ENCODE measurements at regions not wholly inside any gene's neighbourhood (a gene's known extent, or its start where the extent isn't known, plus 50 kb on each side); places are given as distances from the start of the nearest gene placed in this dataset.

DNA sequence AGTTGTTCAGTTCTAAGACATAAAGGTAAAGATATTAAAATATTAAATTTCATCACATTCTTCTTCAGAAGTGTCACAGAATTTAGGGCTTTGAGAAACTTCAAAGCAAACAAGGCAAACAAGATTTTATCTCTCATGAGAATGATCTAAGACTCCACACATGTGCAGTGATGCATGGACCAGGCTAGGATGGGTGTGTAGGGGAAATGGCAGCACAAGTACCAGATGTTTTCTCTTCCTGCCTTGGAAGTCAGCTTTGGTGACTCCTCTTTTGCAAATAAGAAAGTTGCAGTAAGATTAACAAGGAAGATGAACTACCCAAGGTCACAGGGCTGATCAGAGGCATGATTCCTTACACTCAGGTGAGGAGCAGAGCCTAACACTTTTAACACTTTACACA, 163.8 kb upstream of the LMNTD1 start:
- DNase-seq = no peak

DNA sequence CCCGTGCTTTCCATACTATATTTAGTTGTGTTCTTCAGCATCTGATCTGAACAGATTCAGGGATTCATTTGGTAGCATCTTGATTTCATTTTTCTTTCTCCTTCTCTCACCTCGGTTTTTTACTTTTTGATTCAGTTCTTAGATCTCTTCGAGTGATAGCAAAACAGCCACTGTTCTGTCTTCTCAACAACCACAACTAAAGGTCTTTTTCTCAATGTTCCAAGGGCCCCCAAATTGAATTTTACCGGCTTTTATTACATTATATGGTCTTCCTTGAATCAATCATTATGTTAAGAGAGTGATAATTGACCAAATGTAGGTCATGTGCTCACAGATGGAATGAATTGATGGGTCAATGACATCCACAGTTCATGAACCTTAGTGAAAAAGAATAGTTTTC, 164.5 kb upstream of the LMNTD1 start:
- no peak for DNase-seq

DNA sequence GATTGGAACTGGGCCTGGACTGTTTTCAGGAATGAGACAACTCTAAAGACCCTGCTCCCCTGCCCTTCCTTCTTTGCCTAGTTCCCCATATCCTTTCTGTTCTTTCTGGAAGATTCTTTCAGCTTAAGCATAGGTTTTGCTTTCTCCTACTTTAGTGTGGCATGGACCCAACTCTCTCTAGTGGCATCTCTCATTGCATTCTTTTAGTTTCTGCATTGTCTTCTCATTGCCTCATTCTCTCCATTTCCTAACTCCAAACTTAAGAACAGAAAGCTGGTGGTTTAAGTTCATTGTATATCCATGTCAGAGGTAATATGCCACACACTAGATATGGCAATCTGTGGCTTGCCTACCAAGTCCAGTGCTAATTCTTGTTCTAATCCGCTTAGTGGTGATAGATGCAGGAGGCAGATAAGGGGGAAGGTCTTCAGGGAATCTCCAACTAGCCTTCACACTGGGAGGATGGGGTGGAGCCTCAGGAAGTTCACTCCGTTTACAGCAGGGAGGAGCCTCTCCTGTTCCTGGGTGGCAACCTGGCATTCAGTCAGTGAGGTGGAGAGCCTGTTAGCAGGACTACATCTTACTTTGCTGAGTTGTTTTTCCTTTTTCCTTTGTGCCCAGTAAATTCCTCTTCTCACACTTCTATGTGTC, 165.1 kb upstream of the LMNTD1 start:
- DNase-seq = no peak

DNA sequence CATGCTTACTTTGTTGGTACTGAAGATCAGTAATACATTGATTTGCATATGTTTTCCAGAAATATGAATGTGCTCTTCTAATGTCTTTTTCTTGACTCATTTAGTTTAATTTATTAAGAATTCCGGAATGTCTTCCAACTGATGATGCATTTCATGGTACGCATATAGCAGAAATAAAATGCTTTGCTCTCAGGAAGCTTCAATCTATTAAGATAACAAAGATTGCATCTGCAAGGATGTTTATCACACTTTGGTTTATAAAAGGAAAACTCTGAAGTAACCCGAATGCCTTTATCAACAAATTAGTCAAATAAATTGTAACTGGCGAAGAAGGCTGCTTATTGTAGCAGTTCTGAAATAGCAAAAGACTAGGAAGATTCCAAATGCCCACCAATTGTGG, 166.4 kb upstream of the LMNTD1 start:
- DNase-seq = peak; percentile 34

DNA sequence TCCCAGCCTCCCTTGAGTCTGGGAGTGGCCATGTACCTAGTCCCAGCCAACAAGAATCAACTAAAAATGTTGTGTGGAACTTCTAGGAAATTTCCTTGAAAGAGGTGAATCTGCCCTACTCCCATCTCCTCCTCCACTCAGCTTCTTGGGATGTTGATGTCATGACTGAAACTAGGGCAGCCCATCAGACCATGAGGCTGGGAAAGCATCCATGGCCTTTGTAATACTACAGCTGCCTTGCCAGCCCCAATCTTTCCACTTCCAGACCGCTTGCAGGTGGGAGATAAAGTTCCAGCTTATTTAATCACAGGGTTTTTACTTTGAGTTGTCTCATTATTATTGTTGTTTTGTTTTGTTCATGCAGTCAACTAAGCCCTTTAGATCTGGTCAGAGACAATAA, 170.3 kb upstream of the LMNTD1 start:
- DNase-seq = no peak

DNA sequence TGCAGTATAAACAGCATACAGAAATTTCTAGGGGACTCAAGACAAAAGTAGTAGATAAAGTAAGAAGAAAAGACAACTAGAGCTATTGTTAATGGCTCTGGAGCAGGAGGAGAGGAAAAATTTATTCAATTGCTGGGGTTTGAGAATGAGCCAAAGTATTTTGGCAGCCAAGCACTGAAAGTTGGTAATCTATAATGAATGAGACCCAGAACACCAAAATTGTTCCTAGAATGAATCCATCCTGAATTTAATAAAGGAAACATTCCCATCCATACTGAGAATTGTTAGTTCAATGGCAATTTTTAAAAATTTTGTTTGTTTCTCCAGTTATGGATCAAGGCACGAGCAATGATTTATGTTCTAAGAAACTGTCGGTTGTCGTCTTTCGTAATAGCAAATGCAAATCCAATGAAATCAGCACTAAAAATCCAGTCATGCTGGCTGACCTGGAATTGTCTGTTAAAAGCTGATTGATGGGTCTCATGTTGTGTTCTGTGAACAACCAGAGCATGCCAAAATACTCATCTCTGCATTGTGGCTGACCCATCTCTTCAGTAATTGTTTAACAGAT, 170.9 kb upstream of the LMNTD1 start:
- peak; percentile 81 for DNase-seq

DNA sequence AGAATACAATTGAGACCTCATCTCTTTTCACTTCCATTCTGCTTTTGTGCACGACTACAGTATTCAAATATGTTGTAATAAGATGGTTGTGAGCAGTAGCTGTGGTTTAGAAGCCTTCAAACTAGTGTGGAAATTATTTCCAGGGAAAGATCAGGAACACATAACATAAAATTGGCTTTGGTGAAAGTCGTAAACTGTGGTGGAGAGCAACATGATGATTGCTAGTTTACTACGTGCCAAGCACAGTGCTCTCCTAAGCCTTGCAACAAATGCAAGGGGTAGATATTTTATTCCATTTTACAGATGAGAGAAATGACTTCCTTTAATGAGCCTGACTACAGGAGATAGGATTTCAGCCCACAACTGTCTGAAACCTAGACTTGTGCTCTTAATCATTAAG, 172.4 kb upstream of the LMNTD1 start:
- DNase-seq = peak; percentile 21

DNA sequence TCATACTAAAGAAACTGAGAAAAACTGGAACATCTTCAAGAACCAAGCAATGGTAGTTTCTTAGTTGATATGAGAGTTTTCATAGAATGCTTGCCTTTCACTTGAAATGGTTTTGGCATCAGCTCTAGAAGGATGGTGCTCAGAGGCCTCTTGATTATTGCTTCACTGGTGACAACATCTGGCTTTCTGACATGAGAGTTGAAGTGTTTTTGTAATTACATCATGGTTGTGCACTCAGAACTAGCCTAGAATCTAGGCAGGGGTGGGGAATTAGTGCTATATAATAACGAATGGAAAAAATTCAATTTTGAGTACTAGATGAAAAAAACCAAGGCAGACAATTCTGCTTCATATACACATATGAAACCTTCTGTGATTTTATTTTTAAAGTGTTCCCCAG, 172.8 kb upstream of the LMNTD1 start:
- DNase-seq = peak; percentile 73

DNA sequence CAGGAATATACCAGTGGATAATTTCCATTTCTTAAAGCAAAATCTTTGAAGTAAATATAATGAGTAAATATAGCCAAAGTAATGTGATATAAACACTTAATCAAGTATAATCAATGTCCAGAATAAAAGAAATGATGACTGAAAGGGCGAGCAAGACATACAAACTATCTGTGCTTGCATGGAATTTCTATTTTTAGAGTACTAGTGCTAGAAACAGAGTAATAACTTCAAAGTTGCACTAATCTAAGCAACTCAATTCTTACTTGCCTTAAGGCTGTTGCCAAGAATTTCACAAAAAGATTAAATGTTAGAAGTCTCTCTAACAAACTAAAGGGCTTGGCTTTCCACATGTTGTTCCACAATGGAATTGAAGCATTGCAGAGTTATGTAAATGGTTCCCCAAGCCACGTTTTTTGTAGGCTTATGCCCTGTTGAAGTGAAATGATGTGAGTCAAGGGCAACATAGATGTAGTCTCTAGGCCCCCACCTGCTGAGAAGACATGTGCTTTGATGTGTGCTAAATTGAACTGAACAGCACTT, 175.0 kb upstream of the LMNTD1 start:
- no peak for DNase-seq

DNA sequence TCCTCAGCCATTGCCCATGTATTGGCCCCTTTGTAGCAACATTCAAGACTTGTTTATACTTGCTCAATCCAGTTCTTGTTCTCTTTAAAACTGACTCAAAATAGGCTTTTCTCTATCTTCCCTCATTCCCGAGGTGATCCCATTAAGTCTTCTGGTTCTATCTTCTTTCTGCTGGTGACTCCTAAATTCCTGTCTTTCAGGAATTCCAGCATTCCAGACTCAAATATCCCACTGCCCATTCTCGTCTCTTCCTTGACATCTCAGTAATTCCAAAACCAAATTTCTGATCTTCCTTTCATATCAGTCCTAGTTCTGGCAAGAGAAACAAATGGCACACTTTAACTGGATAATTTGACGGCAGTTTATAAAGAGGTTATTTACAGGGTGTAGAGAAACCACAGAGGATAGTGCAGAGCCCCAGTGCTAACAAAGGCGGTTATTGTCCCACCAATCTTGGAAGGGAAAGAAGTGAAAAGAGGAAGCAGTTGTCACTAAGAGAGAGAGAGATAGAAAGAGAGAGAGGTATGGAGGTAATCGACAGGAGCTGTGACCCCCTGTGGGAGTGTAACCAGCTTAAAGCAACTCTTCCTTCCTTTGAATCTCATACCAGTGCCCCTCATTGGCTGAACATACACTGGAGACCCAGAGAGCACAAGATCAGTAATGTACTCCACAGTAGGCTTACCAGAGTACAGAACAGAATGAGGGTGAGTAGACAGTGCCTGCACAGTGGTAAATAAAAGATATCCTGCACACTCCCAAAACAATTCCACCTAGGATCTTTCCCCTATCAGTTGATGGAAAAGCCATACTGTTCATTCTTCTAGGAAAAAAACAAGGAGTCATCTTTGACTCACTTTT, 177.6 kb upstream of the LMNTD1 start:
- no peak for DNase-seq

DNA sequence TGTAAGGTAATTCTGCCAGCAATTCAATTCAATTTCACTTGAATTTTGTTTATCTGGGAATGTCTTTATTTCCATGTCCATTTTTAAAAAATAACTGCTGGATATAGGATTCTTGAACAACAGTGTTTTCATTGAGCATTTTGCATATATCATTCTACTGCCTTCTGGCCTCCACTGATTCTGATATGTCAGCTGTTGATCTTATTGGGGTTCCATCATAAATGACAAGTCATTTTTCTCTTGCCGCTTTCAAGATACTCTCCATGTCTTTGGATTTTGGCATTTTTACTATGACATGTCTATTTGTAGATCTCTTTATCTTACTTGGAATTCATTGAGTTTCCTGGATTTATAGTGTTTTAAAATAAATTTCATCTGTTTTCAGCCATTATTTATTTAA, 180.5 kb upstream of the LMNTD1 start:
- no peak for DNase-seq

DNA sequence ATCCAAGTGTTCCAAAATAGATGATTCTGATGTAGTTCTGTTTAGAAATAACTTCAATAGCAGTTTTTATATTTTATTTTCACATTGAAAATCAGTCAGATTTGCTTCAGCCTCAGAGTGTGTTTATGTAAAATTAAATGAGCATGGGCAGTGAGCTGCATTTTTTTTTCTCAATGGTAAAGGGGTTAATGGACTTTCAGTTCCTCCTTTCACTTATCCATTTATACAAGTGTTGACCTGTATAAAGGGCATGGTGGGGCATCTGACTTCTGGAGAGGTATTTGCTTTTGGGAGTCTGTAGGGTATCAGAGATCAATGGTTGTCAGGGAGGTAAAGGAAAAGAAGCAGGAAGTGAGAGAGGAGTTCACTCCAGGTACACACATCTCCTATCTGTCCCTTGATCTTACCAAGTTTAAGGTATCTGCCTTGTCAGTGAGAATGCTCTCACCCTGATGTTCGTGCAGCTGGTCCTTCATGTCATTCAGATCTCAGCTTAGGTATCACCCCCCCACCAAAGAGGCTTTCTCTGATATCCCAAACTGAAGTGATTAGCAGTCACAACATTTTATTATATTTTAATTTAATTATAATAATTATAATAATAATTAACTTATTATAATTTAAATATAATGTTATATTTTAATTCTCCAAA, 181.6 kb upstream of the LMNTD1 start:
- no peak for DNase-seq

DNA sequence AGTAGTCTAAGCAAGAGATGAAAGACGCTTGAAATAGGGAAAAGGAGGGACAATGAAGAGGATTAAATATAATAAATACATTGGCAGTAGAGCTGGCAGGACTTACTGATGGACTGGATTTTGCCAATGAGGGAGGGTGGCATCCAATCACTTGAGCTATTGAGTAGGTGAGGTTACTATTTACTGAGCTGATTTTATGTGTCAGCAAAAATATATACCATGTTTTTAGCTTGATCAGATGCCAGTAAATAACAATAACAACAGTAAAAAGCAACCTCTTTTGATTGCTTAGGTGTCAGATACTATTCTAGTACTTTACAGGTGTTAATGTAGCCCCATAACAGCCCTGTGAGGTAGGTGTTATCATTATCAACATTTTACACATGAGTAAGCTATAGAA, 187.5 kb upstream of the LMNTD1 start:
- no peak for DNase-seq

DNA sequence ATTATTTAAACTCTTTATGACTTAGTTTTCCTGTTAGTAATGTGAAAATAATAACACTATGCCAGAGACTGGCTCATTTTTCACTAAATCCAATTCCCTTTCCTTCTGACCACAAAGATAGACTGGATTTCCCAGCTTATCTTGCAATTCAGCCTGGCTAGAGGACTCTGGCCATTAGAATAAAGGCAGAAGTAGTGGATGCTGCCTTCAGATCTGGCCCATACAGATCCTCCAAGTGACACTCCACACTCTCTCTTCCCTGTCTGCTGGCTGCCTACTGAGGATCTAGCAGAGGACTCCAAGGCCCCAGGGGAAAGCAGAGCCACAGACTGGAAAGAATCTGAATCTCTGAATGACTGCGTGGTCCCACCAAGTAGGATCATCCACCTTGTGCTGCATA, 188.8 kb upstream of the LMNTD1 start:
- no peak for DNase-seq

DNA sequence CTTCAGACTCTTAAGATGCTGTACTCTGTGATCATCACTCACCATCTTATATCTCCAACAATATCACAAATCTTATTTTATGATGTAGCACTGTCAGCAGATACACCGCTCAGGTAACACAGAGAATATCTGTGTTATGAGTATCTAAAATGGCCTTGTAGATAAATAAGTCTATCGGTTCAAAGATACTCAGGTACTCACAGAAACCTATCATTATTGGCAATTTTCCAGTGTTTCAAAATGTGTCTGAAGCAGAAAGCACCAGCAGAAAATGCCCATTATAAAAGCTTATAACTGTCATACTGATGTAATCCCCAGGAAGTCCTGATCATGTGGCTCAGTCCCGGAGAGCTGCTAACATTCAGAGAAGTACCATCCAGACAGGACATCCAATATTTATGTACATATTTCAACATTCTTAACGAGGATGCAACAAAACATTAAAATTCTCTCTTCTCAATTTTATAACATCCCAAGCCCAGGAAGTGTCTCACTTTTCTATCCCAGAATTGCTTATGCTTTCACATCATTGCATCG, 190.7 kb upstream of the LMNTD1 start:
- DNase-seq = peak; percentile 31

DNA sequence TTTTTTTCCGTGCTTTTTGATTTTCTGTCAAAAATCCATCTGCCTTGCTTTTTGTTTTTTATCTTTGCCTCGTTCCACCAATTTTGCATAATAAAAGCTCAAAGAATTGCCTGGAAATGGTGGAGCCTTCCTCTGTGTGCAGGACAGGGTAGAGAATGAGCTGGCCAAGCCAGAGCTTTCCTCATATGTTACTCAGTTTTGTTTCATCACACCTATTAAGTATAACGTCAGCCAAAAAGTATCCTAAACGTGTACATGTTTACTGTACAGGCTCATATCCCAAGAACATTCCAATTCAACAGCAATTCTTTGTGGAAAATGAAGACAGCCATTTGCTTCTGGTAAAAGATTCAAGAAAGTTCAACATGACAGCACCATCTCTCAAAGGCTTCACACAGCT, 191.2 kb upstream of the LMNTD1 start:
- peak; percentile 42 for DNase-seq

DNA sequence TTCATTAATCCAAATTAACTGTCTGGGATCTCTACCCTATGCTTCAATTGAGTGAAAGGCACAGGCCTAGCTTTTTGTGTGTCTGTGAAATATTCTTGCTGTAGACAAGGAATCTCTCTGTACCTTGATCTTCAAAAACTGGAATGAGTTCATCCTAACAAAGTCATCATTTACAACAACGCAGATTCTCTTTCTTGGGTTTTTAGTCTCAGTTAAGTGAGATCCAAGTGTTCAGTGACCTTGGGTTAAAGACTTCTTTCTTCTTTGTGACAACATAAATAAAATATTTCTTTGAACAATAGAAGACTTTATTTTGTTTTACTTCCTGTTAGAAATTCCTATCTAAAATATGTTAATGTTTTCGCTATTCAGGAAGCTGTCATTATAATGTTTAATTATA, 192.2 kb upstream of the LMNTD1 start:
- DNase-seq = no peak

DNA sequence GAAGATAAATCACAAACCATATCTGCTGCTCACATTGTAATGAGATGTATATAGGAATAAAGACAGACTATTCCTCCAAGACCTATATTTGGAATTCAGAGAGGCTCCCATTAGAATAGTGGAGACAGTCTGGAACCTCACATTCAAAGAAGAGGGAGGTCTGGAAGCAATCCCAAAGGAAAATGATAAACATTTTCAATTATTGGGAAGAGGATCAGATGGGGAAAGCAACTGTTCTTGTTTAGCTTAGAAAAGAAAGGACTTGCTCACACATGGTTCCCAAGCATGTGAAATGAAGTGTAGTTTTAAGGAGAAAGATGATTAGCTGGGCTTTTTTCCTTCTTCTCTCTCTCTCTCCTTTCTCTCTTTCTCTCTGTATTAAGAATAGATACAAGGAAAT, 193.0 kb upstream of the LMNTD1 start:
- no peak for DNase-seq

DNA sequence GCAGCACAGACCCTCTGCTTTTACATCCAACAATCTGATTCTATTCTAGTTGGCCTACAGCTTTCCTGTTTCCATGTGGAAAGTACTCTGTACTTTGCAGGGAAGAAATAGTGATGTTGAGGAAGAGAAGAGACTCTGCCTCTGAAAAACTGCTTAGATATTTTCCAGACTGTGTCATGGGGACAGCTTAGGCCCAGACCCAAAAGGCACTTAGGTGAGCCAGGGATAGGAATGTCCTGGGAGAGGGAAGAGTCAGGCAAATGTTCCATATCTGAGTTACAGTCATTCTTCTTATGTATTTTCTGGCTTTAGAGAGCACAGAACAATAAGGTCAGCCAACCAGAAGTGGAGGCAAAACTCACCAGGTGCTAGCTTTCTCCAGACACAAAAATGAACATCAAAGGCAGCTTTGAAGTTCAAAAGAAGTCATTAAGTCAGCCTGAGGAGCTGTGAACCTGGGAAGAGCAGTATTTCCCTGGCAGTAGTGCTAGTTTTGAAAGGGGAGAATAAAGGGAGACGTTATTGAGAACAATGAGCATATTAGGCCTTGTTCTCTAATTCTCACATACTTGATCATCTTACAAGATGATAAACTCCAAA, 199.7 kb upstream of the LMNTD1 start:
- no peak for DNase-seq

DNA sequence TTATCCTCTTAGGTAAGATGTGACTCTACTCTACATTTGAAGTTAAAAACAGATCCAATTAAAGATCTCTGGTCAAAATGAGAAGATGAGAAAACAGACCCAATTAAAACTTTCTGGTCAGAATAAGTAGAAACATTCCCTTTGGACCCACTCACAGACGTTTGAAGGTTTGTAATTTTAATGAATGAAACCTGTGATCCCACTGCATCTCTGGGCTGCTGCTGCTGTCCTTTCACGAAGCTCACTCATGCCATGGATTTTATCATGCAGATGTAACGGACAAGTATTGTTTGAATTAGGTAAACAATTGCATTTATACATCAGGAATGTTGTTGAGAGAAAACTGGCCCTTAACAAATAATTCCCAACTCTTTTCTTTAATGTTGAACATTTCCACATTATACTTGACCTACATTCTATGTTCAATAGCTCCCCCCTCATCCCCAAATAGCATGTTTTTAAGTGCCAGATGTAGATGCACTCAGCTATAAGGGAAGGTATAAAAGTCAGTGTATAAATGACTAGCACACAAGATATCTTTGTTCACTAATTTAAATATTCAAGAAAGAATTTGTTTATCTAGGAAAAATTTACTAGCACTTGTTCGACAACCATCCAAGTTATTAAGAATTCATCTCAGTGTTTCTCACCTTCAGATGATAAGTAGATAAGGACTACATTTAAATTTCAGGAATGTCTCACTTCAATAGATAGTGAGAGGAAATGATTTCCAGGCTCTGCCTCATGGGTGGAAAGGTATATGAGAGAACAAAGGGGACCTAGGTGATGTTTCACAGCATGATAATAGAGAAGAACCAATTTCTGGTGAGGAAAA, 202.3 kb upstream of the LMNTD1 start:
- DNase-seq = no peak

DNA sequence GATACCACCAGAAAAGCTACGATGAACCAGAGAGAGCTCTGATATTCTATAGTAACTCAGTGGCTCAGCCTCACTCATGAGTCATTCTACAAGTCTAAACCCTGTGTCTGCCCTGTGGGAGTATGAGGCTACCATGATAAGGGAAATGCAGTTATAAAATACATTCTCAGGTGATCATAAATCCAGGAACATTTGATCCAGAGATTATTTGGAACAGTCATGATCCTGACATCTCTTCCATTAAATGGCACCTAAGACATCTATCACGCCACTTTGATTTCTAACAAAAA, 202.6 kb upstream of the RASSF8 start:
- DNase-seq = no peak

DNA sequence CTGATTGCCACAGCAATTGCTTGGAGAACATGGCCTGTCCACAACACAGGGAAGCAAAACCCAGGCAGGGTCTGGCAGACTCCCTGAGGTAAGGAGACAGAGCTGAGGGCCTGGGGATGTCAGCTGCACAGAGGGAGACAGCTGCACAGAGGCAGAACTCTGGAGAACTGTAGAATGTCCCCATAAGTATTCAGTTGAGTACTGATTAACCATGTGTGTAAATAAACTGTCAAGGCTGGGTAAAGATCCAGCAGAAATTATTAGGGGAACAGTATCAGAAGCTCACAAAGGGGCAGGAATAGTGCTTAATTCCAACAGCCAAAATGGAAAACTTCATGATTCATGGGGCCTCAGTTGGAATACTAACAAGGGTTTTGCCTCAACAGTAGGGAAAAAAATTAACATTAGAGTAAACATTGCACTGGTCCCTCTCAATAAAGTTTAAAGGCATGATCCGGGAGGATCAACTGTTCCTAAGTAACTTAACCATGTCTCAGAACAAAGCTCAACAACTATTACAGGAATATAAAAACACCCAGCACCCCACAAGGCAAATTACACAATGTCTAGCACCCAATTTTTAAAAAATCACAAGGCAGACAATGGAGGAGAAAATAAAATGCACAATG, 201.3 kb upstream of the RASSF8 start:
- DNase-seq = no peak
